ENCODE measurements at regions not wholly inside any gene's neighbourhood (a gene's known extent, or its start where the extent isn't known, plus 50 kb on each side); places are given as distances from the start of the nearest gene placed in this dataset.

DNA sequence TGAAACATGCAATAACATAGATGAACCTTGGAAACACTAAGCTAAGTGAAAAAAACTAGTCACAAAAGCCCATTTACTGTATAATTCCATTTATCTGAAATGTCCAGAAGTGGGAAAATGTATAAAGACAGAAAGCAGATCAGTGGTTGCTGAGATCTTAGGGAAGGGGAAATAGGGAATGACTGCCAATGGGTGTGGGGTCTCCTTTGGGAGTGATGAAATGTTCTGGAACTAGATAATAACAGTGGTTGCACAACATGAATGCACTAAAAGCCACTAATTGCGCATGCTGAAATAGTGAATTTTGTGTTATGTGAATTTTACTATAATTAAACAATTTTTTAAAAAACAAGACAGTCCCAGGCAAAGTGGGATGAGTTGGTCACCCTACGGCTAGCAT, 472.8 kb downstream of the CCDC171 start:
- DNase-seq (ENCODE audit: low spot score): no peak

DNA sequence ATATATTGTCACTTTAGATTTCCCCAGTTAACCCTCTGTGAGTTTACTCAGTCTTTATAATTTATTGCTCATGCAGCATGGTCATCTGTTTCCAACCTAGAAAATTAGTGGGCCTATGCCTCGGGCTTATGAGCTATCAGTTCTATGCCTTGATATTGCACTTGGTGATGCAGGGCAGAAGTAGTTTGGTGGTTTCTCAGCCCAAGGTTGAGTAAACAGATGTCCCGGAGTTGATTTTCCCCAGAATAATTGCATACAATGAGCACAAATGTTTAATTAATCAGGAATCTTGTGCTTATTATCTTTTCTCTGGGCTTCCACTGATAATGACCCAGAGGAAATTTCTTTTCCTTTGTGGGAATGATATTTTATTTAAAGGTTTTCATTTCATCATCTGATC, 474.0 kb downstream of the CCDC171 start:
- no peak for DNase-seq (ENCODE audit: low spot score)

DNA sequence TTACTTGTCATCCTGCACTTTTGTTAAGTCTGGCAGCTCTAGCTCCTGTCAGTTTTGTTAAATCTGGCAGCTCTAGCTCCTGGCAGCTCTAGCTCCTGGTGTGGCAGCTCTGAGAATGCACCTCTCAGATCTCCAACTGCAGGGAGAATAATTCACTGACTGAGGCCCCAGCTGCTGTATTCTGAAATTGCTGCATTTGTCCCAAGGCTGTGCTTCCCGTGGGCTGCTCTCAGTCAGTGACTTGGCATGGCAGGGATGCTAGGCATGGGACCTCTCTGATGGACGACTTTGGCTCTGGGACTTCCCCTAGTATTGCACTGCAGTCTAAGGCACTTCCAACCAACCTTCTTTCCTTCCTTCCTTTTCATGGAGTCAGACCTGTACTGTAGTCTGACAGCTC, 475.7 kb downstream of the CCDC171 start:
- DNase-seq (ENCODE audit: low spot score): no peak

DNA sequence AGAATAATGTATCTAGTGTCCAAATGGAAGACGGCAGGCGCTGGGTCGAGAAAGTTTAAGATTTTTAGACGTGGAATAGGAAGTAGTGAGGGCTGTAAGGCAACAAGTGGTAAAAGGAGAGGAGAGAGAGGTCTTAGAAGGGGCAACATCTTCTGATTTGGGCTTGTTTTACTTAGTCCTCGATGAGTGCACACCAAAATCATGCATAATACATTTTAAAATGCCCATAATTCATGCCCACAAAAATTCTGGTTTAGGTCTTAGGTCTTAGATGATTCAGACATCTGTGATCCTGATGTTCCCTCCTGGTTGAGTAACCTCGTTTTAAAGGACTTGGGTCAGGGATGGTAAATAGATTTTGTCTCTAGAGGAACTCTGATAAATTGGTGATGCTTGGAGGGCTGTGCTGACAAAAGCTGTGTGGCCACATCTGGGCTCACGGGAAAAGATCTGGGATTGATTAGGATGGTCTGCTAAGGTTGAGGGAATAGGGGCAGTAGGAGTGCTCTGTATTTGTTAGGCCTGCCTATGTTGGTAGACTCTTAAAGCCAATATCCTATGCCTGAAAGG, 476.3 kb downstream of the CCDC171 start:
- no peak for DNase-seq (ENCODE audit: low spot score)

DNA sequence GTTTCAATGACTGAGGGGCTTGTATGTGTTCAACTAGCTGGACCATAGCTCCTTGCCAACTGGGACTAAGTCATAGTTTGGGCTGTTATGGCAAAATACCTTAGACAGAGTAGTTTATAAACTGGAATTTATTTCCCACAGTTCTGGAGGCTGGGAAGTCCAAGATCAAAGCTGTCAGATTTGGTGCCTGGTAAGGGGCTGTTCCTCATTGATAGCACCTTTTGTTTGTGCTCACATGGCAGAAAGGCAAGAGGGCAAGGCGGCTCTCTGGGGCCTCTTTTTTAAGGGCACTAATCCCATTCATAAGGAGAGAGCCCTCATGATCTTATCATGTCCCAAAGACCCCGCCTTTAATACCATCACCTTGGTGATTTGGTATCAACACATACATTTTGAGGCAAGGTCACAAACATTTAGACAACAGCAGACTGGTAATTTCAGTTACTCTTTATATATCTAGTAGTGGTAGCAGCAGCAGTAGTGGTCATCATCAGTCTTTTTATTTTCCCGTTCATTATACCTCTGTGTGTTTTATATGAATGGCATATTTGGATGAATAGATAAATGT, 477.0 kb downstream of the CCDC171 start:
- no peak for DNase-seq (ENCODE audit: low spot score)

DNA sequence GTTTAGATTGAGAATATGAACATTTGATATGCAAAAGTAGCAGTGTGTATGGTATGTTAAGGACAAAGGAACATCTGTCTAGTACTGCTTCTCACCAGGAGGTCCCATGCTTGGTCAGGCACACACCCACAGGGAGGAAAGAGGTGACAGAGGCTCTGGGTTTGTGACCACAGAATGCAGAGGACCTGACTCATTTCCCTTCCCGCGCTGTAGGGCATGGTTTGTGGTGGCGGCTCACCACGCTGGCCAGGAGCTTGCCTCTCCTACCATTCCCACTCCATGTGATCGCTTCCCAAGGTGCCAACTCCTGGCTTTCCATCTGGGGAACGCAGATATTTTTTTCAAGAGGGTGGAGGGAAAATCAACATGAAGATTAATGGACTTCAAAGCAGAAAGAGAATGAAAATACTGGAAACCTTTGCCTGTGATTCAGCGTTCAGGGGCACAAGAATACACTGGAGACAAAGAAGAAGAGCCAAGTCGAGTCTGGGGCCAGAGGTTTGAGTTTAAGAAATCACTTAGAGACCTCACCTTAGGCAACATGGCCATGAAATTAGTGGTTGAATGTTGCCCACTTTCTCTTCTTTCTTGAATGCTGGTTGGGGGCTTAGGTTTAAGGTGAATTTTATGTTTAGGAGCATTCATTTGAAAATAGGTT, 477.8 kb downstream of the CCDC171 start:
- DNase-seq (ENCODE audit: low spot score): no peak

DNA sequence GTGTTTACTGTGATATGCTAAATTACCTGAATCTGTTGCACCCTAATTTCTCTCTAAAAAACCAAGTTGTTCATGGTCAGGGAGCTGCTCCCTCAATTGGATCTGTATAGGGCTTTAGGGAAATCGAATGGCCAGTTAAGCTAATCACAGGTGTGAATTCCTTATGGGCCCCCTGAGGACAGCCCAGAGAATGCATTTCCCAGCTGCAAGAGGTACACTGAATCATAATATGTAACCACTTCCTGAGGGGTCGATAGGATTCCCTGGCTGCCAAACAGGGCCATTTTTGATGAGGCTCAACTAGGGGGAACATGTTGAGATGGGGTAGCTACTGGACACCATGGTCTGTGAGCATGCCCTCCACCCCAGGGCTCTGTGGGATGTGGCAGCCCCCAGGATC, 478.6 kb downstream of the CCDC171 start:
- DNase-seq (ENCODE audit: low spot score): no peak

DNA sequence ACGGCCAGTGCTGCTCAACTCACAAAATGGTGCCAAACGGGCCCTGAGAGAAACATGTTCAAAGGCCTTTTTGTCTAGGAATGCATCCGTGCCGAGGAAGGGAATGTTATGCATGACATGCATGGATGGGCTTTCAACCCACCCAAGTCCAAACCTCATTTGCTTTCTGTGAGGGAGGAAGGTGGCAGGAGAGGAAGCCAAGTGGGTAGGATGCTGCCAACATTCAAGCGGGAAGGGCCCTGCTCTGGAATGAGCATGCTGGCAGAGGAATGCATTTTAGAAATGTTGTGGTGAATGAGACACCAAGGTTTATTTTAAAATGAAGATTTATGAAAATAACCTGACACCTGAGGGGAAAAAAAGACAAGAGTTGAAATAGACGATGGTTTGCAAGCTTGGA, 479.1 kb downstream of the CCDC171 start:
- no peak for DNase-seq (ENCODE audit: low spot score)

DNA sequence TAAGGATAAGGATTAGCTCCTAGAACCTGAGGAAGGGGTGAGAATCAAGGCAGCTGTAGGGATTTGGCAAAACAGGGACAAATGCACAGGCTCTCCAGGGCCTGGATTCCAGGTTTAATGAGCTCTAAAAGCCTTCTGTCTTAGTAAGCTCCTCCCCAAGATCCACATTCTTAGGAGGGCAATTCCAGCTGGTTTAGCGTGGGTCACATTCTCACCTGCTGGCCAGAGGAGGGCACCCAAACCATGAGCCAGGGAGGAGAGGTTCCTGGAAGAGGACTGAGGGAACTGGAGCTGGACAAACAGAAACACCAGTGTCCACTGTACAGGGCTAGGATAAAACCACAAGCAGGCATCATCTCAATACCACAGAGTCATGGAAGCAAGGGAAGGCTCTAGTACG, 480.0 kb downstream of the CCDC171 start:
- no peak for DNase-seq (ENCODE audit: low spot score)

DNA sequence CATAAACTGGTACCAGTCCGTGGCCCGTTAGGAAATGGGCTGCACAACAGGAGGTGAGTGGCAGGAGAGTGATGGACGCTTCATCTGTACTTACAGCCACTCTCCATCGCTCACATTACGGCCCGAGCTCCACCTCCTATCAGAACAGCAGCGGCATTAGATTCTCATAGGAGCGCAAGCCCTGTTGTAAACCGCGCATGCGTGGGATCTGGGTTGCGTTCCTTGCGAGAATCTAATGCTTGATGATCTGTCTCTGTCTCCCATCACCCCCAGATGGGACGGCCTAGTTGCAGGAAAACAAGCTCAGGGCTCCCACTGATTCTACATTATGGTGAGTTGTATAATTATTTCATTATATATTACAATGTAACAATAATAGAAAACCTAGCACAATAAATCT, 480.4 kb downstream of the CCDC171 start:
- no peak for DNase-seq (ENCODE audit: low spot score)

DNA sequence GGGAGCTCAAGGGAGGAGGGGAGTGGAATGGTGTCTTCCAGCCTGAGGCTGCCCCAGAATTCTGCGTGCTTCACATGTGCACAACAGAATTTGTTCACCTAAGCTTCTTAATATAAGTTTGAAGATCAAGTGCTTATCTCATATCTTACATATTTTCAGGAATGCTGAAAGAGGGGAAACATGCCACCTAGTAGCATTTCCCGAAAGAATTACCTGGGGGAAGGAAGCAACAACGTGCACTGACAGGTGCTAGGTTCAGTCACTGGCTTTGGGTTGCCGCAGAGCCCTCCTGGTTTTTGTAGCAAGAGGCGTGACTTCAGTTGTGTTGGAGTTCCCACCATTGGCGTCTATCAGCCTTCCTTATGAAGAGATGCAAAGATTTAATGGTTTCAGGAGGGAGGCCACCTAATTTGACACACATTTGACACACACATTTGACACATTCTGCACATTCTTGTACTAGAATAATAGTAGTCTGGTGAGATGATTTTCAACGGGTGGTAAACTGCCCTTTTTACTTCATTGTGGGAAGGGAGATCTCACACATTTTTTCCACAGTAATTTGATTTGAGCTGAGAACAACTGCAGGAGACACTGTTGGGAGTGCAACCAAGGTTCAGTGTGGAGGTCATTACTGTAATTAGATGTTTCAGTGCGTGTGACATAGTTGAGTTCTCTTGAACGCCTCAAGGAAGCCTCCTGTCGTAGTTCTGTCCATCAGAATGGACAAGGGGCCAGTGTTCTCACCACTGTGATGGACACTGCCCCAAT, 481.3 kb downstream of the CCDC171 start:
- DNase-seq (ENCODE audit: low spot score): no peak

DNA sequence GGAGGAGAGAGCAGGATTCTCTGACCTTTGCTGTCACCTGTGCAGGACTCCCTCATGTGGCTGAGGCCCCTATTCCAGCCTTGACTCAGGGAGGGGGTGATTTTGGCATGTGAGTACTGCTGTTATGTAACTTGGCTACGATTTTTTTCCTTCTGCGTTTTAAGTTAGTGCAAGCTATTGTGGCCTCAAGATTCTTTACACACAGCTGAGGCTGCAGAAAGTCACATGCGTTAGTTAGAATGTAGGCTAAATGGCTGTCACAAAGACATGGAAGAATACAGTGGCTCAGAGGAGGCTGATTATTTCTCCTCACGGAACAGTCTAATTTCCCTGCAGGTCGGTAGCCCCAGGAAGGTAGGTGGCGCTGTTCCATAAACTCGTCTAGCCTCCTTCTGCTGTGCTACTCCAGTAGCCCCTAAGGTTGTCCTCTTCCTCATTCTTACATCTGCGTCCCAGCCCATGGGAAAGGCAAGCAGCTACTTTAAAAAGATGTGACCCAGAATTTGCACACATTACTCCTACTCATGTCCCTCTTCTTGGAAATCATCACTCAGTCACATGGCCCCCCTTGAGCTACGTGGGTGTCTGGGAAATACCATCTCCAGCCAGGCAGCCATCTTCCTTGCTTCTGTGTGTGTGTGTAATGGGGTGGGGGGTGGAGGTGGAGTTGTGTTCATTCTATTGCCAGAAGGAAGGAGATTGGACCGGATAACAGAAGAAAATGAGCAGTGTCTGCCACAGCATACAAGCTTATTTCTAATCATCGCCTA, 486.6 kb downstream of the CCDC171 start:
- DNase-seq (ENCODE audit: low spot score): no peak

DNA sequence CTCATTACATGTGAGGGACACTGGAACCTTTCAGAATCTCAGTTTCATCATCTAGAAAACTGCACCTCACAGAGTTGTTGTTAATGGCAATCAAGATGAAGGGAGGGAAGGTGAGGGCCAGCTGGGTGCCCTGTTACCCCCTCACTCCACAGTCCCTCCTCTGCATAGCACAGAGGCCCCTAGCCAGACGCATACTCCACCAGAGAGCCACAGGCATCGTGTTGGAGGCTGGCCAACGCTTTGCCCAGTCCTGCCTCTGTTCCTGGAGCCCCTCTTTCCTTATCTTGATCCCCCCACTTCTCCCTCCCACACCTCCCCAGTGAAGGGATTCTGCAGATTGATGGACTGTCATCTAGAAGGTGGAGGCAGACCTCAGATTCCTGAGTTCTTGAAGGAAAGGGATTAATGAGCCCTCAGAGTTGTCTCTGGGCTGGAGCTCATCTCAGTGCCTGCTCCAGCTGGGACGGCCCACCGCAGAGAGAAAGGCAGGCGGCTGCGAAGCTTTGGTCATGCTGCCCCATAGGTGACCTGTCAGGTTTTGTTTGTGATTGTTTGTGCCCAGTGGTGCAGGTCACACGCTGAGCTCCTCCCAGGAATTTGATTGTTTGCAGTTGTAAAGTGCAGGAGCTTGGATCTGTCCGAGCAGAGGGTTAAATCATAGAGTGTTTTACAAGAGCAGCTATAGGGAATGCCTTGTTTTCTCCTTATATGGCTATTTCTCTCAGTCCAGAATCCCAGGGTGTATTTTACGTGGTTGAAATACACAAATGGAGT, 487.3 kb downstream of the CCDC171 start:
- DNase-seq (ENCODE audit: low spot score): no peak

DNA sequence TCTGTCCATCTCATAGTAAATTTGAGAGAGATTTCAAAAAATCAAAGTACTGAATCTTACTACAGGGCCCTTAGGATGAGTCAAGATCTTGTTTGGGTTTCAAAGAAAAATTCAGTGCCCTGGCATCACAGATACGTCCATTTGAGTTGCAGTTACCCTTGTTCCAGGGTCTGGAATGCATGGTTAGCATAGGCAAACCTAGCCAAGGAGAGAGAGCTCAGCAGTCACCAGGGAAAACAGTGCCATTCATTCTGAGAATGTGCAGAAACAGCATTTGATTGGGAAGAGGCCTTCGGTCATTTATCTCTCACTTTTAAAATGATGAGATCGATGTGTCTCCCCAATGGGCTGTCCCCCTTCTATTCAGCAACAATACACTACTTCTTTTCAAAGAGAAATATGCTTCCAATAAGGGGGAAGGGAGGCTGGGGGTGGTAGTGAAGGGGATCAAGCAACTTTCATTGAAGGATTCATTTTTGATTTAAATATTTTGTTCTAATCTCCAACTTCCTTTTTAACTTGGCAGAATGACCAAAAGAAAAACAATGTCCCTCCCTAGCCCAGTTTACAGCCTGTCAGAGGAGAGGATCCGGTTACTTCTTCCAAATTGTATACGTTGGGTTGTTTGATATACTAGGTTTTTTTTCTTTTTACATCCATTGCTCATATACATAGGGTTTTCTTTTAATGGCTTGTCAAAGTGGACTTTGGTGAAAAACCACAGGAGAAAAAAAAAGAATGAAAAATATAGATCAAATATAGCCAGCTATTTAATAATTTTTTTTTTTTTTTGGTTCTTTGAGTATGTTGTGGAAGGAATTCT, 491.1 kb downstream of the CCDC171 start:
- no peak for DNase-seq (ENCODE audit: low spot score)

DNA sequence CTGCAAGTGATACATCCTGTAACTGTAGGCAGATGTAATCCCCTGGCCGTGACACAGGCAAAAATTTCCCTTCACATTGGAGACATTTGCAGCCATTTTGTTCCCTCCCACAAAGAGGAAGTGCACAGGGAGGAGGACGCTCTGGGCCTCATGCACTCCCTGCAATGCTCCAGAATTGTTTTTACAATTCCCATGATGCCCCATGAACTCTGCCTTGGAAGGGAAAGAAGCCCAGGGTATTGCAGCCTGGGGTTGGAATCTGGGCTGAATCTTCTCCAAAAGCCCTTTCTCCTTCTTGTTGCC, 491.7 kb downstream of the CCDC171 start:
- DNase-seq (ENCODE audit: low spot score): no peak

DNA sequence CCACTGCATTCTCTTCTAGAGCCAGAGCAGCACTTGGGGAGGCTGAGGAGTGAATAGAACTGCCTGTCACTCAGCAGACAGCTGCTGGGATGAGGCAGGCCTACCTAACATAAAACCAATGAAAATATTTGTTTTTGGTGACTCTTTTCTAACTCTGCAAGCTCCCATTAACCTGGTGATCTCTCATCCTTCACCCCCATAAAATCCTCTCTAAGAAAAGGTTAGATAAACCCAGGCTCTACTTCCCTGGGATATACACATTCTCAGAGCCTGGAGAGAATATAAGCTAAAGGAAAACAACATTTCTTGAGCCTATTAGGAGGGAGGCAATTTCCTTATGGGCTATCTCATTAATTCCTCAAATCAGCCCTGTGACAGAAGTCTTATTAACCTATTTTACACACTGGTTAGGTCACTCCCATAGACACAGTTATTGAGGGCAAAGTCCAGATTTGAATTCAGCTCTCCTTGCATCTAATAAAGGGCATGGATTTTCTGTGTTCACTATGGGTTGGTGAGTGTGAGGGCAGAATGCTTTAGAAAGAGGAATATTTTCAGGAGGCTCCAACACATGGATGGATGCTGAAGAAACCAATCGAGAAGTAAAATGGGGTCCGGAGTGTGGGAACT, 492.9 kb downstream of the CCDC171 start:
- no peak for DNase-seq (ENCODE audit: low spot score)

DNA sequence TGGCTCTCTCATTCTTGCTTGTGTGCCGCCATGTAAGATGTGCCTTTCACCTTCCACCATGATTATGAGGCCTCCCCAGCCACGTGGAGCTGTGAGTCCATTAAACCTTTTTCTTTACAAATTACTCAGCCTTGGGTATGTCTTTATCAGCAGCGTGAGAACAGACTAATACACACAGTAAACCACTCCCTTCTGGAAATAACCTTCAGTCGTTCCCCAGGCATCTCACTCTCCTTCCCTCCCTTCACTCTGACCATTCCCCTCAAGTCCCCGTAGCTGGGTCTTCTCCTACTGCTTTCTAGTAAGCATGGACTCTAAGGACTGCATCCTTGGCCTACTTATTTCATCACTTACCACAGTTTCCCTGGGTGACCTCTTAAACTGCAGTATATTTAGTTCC, 493.9 kb downstream of the CCDC171 start:
- no peak for DNase-seq (ENCODE audit: low spot score)

DNA sequence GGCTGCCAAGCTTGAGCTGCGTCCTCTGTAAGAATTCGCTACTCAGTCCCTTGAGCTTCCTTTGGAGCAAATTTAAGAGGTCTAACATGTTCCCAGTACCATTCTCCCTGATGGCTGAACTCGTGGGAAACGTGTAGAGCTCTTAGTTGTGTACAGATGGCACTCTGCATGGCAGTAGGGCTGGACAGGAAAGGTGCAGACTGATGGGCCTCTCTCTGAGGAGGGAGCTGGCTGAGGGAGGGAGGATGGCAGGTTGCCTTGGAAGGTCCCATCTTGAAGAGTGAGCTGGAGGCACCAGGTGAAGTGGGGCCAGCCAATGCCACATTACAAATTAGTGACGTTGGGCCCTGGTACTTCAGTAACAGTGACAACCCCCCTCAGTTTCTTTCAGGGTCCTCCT, 495.3 kb downstream of the CCDC171 start:
- DNase-seq (ENCODE audit: low spot score): no peak

DNA sequence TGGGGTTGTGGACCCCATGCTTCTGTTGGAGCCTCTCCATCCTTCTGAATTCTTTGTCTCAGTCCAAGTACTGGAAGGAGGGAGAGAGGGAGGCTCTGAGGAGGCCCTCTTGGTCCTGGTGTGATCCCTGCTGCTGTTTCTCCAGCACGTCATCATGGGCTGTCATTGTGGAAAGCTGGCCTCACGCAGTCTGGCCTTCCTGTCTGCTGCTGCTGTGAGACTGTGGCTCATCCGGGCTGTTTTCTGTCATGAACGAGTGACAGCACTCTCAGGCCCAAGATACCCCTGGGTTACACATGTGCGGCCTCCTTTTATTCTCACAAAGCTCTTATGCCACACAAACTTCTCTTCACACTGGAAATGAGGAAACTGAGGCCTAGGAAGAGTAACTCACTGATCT, 499.3 kb downstream of the CCDC171 start:
- no peak for DNase-seq (ENCODE audit: low spot score)

DNA sequence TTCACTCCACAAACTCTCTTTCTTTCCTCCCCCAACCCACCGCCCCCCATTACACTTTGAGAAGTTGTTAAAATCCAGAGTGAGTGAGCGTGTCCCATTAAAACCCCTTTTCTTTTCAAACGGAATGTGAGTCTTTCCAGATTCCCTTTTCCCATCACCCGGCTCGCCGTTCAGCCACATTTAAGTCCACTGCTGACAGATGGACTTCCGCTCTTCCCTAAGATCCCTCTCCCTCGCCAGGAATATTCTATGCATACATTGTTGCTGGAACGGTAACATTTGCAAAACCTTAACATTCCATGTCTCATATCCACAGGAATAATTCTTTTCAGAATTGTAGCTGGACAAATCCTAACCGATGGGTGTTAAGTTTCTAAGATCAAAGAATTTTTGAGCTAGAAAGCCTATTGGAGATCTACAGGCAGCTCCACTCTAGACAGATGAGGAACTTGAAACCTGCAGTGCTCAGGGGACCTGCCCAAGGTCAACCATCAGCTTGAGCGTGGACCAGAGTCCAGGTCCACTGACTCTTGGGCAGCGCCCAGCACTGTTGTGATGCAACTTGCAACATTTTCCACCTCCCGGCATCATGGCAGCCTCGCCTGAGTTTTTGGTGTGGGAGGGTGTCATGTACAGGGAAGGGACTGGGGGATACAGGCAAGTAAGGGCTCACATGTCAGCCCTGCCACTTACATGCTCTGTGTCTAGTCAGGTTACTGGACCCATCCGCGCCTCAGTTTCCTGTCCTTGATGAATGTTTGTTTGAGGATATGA, 500.1 kb downstream of the CCDC171 start:
- no peak for DNase-seq (ENCODE audit: low spot score)
